ENCODE measurements at regions not wholly inside any gene's neighbourhood (a gene's known extent, or its start where the extent isn't known, plus 50 kb on each side); places are given as distances from the start of the nearest gene placed in this dataset.
"Not testable (repeated sequence)": the region's sequence is repeated elsewhere in the genome, so short reads cannot be mapped to it uniquely, and the experiment has no call there.

DNA sequence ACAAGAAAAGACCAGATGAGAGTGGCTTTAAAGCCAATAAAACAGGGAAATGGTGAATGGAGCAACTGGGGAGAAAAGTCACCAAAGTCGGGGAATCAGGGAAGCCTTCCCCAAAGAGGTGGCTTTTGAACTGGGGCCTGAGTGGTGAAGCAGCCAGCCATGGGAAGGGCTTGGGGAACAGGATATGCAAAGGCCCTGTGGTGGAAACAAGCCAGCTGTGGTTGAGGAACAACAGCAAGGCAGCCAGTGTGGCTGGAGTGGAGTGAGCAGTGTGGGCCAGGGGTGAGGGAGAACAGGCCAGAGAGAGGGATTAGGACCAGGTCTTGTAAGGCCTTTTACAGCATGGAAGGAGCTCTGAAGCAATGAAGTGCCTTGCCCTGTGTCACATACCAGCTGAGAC is 51.0 kb upstream of the ROPN1B start:
- not testable (repeated sequence) for DNase-seq

- DNase-seq = not testable (repeated sequence)
These were observed 50.5 kb upstream of the ROPN1B start for GRCh38 chr3:125918451-125918850.

DNA sequence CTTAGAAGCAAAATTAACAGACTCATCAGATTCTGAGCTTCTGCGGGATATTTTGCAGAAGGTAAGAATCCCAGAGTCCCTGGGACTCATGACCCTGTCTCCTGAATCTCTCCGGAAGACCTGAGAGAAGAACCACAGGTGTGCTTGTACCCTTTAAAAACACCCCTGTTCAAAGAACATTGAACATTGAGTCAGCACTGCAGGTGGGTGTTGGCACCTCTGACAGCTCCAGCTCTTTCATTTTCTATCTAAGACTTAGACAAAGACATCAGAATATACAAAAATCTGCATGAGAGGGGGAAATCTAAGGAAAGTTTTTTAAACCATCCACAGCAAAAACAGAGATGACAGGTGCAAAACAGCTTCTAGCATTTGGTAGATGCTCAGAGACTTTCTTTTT is 50.1 kb upstream of the ROPN1B start:
- DNase-seq = peak; percentile 11

Measured in stimulated activated CD4-positive, alpha-beta T cell treated with anti-CD3 and anti-CD28 coated beads, Interleukin-4, amount 100 ng/mL, for 24 hours (primary cell).